NB4 (cell line): ENCODE measurements at regions not wholly inside any gene's neighbourhood (a gene's known extent, or its start where the extent isn't known, plus 50 kb on each side); places are given as distances from the start of the nearest gene placed in this dataset.

Experiments used
- DNase-seq: peaks from one replicate; pipeline ENCODE4 v3.0.0; 2010; ENCODE audit warnings: low read depth
- H3K4me3 ChIP-seq: one replicate; pipeline ENCODE4 v1.5.1; 2011; ENCODE audit warnings: mild to moderate bottlenecking, low read depth, low read length, moderate library complexity
- MYC ChIP-seq: IDR thresholded peaks from 2 replicates; pipeline ENCODE4 v1.6.1; 2011; ENCODE audit warnings: low read depth, low read length
- POLR2A ChIP-seq: IDR thresholded peaks from 2 replicates; pipeline ENCODE4 v1.6.1; 2011; ENCODE audit warnings: mild to moderate bottlenecking; ENCODE audit not compliant: insufficient read length; ENCODE audit errors: extremely low read depth
- TF ChIP-seq, protein P1 (sequence below): IDR thresholded peaks from one replicate; pipeline ENCODE4 v1.5.1; 2012; ENCODE audit warnings: low read depth, low read length
- TF ChIP-seq, protein P2 (sequence below): IDR thresholded peaks from 2 replicates; pipeline ENCODE4 v1.6.1; 2011; ENCODE audit warnings: low read depth, low read length

DNA sequence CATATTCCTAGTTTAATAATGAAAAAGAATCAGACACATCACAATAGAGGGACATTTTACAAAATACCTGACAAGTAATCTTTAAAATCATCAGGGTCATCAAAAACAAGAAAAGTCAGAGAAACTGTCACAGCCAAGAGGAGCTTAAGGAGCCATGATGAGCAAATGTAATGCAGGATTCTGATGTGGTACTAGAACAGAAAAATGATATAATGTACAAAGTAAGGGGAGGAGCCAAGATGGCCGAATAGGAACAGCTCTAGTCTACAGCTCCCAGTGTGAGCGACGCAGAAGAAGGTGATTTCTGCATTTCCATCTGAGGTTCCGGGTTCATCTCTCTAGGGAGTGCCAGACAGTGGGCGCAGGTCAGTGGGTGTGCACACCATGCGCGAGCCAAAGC, 198.0 kb upstream of the FAT3 start:
- TF ChIP-seq, protein P1, sequence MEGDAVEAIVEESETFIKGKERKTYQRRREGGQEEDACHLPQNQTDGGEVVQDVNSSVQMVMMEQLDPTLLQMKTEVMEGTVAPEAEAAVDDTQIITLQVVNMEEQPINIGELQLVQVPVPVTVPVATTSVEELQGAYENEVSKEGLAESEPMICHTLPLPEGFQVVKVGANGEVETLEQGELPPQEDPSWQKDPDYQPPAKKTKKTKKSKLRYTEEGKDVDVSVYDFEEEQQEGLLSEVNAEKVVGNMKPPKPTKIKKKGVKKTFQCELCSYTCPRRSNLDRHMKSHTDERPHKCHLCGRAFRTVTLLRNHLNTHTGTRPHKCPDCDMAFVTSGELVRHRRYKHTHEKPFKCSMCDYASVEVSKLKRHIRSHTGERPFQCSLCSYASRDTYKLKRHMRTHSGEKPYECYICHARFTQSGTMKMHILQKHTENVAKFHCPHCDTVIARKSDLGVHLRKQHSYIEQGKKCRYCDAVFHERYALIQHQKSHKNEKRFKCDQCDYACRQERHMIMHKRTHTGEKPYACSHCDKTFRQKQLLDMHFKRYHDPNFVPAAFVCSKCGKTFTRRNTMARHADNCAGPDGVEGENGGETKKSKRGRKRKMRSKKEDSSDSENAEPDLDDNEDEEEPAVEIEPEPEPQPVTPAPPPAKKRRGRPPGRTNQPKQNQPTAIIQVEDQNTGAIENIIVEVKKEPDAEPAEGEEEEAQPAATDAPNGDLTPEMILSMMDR: no peak
- TF ChIP-seq, protein P2, sequence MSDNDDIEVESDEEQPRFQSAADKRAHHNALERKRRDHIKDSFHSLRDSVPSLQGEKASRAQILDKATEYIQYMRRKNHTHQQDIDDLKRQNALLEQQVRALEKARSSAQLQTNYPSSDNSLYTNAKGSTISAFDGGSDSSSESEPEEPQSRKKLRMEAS: no peak
- TF ChIP-seq MYC (no peak), POLR2A (no peak)
- H3K4me3 ChIP-seq: no peak overlapping the region
- DNase-seq: no peak

GRCh38 chr11:92024788-92025187, 199.8 kb upstream of the FAT3 start:
- DNase-seq: no peak
- no peak for TF ChIP-seq MYC
- TF ChIP-seq, protein P1: no peak
- TF ChIP-seq, protein P2: no peak
- no peak for TF ChIP-seq POLR2A
- no peak overlapping the region for H3K4me3 ChIP-seq

DNA sequence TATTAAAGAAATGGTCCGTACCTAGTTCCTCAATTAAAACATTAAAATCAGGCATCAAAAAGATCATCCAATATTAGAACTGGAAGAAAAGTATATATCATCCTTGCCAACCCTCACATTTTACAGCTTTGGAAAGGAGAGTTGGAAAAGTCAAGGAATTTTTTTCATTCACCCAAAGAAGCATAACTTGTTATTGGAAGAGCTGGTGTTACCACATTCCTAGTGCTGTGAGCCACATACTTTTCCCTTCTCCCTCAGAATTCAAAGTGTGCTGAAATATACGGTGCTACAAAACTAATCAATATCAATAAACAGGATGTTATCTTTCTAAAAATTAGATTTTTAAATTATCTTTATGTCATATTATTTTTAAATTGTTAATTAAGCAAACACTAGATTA, 202.1 kb upstream of the FAT3 start:
- DNase-seq: no peak
- TF ChIP-seq, protein P2: no peak
- TF ChIP-seq, protein P1: no peak
- TF ChIP-seq MYC: no peak
- TF ChIP-seq POLR2A: no peak
- no peak overlapping the region for H3K4me3 ChIP-seq

- TF ChIP-seq, protein P1: no peak
- H3K4me3 ChIP-seq: no peak overlapping the region
- no peak for DNase-seq
Measured at GRCh38 chr11:92018332-92018731, 206.3 kb upstream of the FAT3 start.

- TF ChIP-seq, protein P2: no peak
- TF ChIP-seq POLR2A (no peak), MYC (no peak)
- TF ChIP-seq, protein P1: no peak
- DNase-seq: no peak
- no peak overlapping the region for H3K4me3 ChIP-seq
Measured at GRCh38 chr11:92008249-92008648, 216.4 kb upstream of the FAT3 start.

GRCh38 chr11:92002568-92002967, 222.1 kb upstream of the FAT3 start:
- H3K4me3 ChIP-seq: no peak overlapping the region

More at GRCh38 chr11:92002568-92002967, 222.1 kb upstream of the FAT3 start:
- no peak for TF ChIP-seq POLR2A
- no peak for TF ChIP-seq MYC
- TF ChIP-seq, protein P2: no peak
- TF ChIP-seq, protein P1: no peak
- no peak for DNase-seq
